ENCODE measurements at regions not wholly inside any gene's neighbourhood (a gene's known extent, or its start where the extent isn't known, plus 50 kb on each side); places are given as distances from the start of the nearest gene placed in this dataset.

GRCh38 chr6:19712998-19713397 lies 124.2 kb upstream of the ID4 start:
- TF ChIP-seq POLR2A (IDR thresholded peaks at IDR 0.05; ENCODE audit: extremely low read depth, insufficient read length) (no peak), CTCF (IDR thresholded peaks at IDR 0.05; ENCODE audit: low read depth, low read length) (no peak), MYC (IDR thresholded peaks at IDR 0.05; ENCODE audit: low read depth, low read length) (no peak), MAX (IDR thresholded peaks at IDR 0.05; ENCODE audit: low read depth, low read length) (no peak)
- no peak for DNase-seq (ENCODE audit: low read depth)
- H3K4me3 ChIP-seq (ENCODE audit: low read depth, low read length): no peak overlapping the region

- no peak for TF ChIP-seq MAX (IDR thresholded peaks at IDR 0.05; ENCODE audit: low read depth, low read length)
- no peak for TF ChIP-seq MYC (IDR thresholded peaks at IDR 0.05; ENCODE audit: low read depth, low read length)
- no peak for TF ChIP-seq POLR2A (IDR thresholded peaks at IDR 0.05; ENCODE audit: extremely low read depth, insufficient read length)
- TF ChIP-seq CTCF (IDR thresholded peaks at IDR 0.05; ENCODE audit: low read depth, low read length): no peak
- no peak for DNase-seq (ENCODE audit: low read depth)
- no peak overlapping the region for H3K4me3 ChIP-seq (ENCODE audit: low read depth, low read length)
These were observed 123.8 kb upstream of the ID4 start for GRCh38 chr6:19713411-19713810.

DNA sequence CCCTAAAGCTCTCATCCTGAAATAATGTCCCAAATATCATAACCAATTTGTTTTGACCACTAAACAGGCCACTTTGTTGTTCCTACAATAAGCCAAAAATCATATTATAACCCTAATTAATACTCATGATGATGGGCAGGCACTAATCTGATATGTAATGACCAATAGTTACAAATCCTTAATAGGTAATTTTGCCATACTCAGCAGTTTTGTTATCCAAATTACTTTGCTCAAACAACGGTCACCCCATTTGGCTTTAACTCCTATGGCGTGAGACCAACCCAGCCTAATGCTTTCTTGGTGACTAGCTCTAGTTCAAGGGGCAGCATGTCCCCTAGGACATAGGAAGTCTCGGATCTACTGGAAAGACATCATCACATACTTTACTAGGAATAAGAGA lies 123.2 kb upstream of the ID4 start:
- DNase-seq (ENCODE audit: low read depth): no peak
- TF ChIP-seq MYC (IDR thresholded peaks at IDR 0.05; ENCODE audit: low read depth, low read length) (no peak), POLR2A (IDR thresholded peaks at IDR 0.05; ENCODE audit: extremely low read depth, insufficient read length) (no peak), CTCF (IDR thresholded peaks at IDR 0.05; ENCODE audit: low read depth, low read length) (no peak), MAX (IDR thresholded peaks at IDR 0.05; ENCODE audit: low read depth, low read length) (no peak)

DNA sequence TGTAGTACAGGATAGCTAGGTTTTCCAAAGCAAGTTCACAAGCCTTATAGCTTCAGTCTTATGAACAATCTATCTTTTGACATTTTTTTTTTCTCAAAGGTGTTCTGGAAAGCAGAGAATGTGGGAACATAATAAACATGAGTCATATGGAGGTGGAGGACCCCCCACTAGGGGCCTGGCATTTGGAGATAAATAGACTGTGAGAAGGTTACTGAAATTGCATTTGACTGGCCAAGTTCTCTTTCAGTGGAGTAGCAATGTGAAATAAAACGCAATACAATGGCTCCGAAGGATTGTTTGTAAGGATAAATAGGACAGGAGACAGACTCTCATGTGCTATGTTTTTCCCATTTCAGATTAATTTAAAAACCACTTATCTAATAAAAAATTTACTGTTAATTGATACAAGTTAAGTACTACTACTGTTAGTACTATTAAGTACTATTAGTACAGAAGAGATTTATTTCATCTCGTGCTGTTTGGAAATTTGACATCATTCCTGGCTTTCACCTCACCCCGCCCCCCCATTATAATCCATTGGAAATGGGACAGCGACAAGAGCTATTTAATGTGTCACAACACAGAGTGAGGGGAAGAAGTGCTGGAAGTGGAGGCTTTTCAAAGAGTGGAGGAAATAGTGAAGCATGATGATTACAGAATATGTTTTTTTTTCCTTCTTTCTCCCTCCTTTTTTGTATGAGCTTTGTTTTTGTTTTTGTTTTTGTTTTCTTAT lies 122.6 kb upstream of the ID4 start:
- DNase-seq (ENCODE audit: low read depth): no peak
- no peak overlapping the region for H3K4me3 ChIP-seq (ENCODE audit: low read depth, low read length)
- TF ChIP-seq MYC (IDR thresholded peaks at IDR 0.05; ENCODE audit: low read depth, low read length): no peak
- TF ChIP-seq CTCF (IDR thresholded peaks at IDR 0.05; ENCODE audit: low read depth, low read length): no peak
- TF ChIP-seq POLR2A (IDR thresholded peaks at IDR 0.05; ENCODE audit: extremely low read depth, insufficient read length): no peak
- no peak for TF ChIP-seq MAX (IDR thresholded peaks at IDR 0.05; ENCODE audit: low read depth, low read length)

More for the DNA sequence above, 123.2 kb upstream of the ID4 start:
- no peak overlapping the region for H3K4me3 ChIP-seq (ENCODE audit: low read depth, low read length)

- DNase-seq (ENCODE audit: low read depth): no peak
- no peak for TF ChIP-seq MAX (IDR thresholded peaks at IDR 0.05; ENCODE audit: low read depth, low read length)
- TF ChIP-seq POLR2A (IDR thresholded peaks at IDR 0.05; ENCODE audit: extremely low read depth, insufficient read length): no peak
- no peak for TF ChIP-seq MYC (IDR thresholded peaks at IDR 0.05; ENCODE audit: low read depth, low read length)
- TF ChIP-seq CTCF (IDR thresholded peaks at IDR 0.05; ENCODE audit: low read depth, low read length): no peak
- no peak overlapping the region for H3K4me3 ChIP-seq (ENCODE audit: low read depth, low read length)
These were observed 122.0 kb upstream of the ID4 start for GRCh38 chr6:19715167-19715551.
